ENCODE measurements at regions not wholly inside any gene's neighbourhood (a gene's known extent, or its start where the extent isn't known, plus 50 kb on each side); places are given as distances from the start of the nearest gene placed in this dataset.

- TF ChIP-seq CTCF (IDR thresholded peaks at IDR 0.05 in 4 of 5, conservative IDR thresholded peaks at IDR 0.05 in 1 of 5) (no peak), POLR2A (IDR thresholded peaks at IDR 0.05) (no peak)
Measured at GRCh38 chr11:45028911-45029682, 78.4 kb upstream of the TP53I11 start.
